ENCODE measurements at regions not wholly inside any gene's neighbourhood (a gene's known extent, or its start where the extent isn't known, plus 50 kb on each side); places are given as distances from the start of the nearest gene placed in this dataset.
A peak's percentile ranks its signal among the peaks of the same experiment; 100 is the strongest.
"Not testable (repeated sequence)": the region's sequence is repeated elsewhere in the genome, so short reads cannot be mapped to it uniquely, and the experiment has no call there.

DNA sequence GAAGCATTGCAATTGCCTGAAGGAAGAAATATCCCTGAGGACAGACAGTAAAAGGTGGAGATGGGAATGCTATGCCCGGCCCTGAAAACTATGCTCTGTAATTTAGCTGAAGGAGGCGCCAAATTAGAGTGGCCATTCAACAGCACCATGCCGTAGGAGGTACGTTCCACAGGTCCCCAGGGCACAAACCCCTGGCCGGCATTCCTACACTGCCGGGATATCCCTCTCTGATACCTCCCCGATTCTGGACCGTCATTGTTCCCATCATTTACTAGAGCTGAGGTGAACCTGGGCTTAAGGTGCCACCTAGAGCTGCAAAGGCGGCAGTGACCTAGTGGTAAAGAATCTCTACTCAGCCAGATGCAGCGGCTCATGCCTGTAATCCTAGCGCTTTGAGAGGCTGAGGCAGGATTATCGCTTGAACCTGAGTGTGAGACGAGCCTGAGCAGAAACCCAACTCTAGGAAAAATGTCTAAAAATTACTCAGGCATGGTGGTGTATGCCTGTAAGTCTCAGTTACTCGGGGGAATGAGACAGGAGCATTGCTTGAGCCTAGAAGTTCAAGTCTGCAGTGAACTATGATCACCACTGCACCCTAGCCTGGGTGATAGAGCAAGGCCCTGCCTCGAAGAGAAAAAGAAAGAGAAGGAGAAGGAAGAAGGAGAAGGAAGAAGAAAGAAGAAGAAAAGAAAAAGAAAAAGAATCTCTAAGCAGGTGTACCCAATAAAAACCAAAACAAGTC lies 53.0 kb upstream of the TNKS2 start:
- DNase-seq (ENCODE audit: low spot score, unreplicated experiment): peak; percentile 21
- peaks cover 6% of the 10 kb centered on the region for H3K9me3 Mint-ChIP-seq (ENCODE audit: low read depth)
- peaks cover 8% of the 10 kb centered on the region for H3K27me3 Mint-ChIP-seq
- peak; percentile 64 for TF ChIP-seq CTCF (IDR thresholded peaks at IDR 0.05; ENCODE audit: unreplicated experiment)
- no peak overlapping the region for H3K27ac Mint-ChIP-seq
- no peak overlapping the region for H3K4me3 Mint-ChIP-seq (ENCODE audit: low read depth)
- peaks cover 7% of the 10 kb centered on the region for H3K4me1 Mint-ChIP-seq (ENCODE audit: low read depth)
- no peaks in the 10 kb centered on the region for H3K36me3 Mint-ChIP-seq (ENCODE audit: insufficient read depth)

GRCh38 chr10:91743465-91743864 lies 54.8 kb upstream of the TNKS2 start:
- peaks cover 7% of the 10 kb centered on the region for H3K4me1 Mint-ChIP-seq (ENCODE audit: low read depth)
- H3K27me3 Mint-ChIP-seq: peaks cover 8% of the 10 kb centered on the region
- H3K36me3 Mint-ChIP-seq (ENCODE audit: insufficient read depth): no peaks in the 10 kb centered on the region

DNA sequence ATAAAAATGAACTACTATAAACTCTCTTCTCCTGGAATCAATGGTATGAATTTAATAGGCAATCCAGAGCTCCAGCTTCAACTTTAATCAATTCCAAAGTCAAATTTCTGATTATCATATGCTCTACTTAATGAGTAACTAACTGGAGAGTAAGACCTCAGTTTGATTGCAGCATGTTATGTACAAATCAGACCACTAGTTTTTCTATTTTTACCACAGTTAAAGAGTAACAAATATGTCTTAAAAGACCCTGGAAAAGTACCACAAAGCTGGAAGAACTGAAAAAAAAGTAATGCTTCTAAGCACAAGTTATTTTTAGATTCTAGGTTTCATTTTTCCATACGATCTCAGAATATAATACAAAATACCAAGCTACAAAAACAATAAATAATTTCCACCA lies 56.0 kb upstream of the TNKS2 start:
- H3K4me3 Mint-ChIP-seq (ENCODE audit: low read depth): no peak overlapping the region
- no peaks in the 10 kb centered on the region for H3K36me3 Mint-ChIP-seq (ENCODE audit: insufficient read depth)
- H3K9me3 Mint-ChIP-seq (ENCODE audit: low read depth): no peaks in the 10 kb centered on the region
- TF ChIP-seq CTCF (IDR thresholded peaks at IDR 0.05; ENCODE audit: unreplicated experiment): no peak
- DNase-seq (ENCODE audit: low spot score, unreplicated experiment): no peak
- no peak overlapping the region for H3K27ac Mint-ChIP-seq
- peaks cover 7% of the 10 kb centered on the region for H3K4me1 Mint-ChIP-seq (ENCODE audit: low read depth)
- H3K27me3 Mint-ChIP-seq: peaks cover 11% of the 10 kb centered on the region

More at GRCh38 chr10:91743465-91743864, 54.8 kb upstream of the TNKS2 start:
- Mint-ChIP-seq H3K9me3 (ENCODE audit: low read depth) (no peaks in the 10 kb centered on the region), H3K4me3 (ENCODE audit: low read depth) (no peak overlapping the region), H3K27ac (no peak overlapping the region)
- no peak for DNase-seq (ENCODE audit: low spot score, unreplicated experiment)
- TF ChIP-seq CTCF (IDR thresholded peaks at IDR 0.05; ENCODE audit: unreplicated experiment): no peak

- Mint-ChIP-seq H3K27ac (no peak overlapping the region), H3K9me3 (ENCODE audit: low read depth) (no peaks in the 10 kb centered on the region), H3K27me3 (peaks cover 19% of the 10 kb centered on the region)
These were observed 56.9 kb upstream of the TNKS2 start for GRCh38 chr10:91741356-91741755.

DNA sequence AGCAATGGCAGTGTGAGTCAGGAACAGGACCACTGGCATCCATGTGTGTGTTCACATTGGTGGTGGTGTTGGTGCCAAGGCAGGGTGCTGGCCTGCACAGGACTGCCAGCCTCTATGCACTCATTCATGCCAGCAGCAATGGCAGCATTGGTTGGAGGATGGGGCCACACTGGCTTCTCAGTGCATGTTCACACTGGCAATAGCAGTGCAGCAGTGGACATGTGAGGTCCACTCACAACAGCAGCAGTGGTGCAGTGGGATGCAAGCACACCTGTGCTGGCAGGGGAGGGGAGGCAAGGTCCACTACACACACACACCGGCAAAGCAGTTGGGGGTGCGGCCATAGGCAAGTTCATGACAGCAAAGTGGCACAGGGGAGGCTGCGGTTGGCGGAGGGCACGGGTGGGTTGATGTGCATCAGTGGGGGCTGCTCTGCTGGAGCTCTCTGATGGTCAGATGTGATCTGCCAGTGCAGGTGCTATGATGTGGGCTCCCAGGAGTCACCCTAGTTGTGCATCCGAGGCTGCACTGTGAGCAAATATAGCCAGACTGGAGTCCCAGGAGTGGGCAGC lies 57.8 kb upstream of the TNKS2 start:
- H3K27ac Mint-ChIP-seq: no peak overlapping the region
- DNase-seq (ENCODE audit: low spot score, unreplicated experiment): no peak
- TF ChIP-seq CTCF (IDR thresholded peaks at IDR 0.05; ENCODE audit: unreplicated experiment): no peak
- no peaks in the 10 kb centered on the region for H3K36me3 Mint-ChIP-seq (ENCODE audit: insufficient read depth)
- peaks cover 7% of the 10 kb centered on the region for H3K4me1 Mint-ChIP-seq (ENCODE audit: low read depth)
- H3K27me3 Mint-ChIP-seq: peaks cover 22% of the 10 kb centered on the region
- no peak overlapping the region for H3K4me3 Mint-ChIP-seq (ENCODE audit: low read depth)
- H3K9me3 Mint-ChIP-seq (ENCODE audit: low read depth): no peaks in the 10 kb centered on the region

More at GRCh38 chr10:91741356-91741755, 56.9 kb upstream of the TNKS2 start:
- no peak for DNase-seq (ENCODE audit: low spot score, unreplicated experiment)
- Mint-ChIP-seq H3K36me3 (ENCODE audit: insufficient read depth) (no peaks in the 10 kb centered on the region), H3K4me3 (ENCODE audit: low read depth) (no peak overlapping the region), H3K4me1 (ENCODE audit: low read depth) (peaks cover 7% of the 10 kb centered on the region)
- TF ChIP-seq CTCF (IDR thresholded peaks at IDR 0.05; ENCODE audit: unreplicated experiment): no peak

DNA sequence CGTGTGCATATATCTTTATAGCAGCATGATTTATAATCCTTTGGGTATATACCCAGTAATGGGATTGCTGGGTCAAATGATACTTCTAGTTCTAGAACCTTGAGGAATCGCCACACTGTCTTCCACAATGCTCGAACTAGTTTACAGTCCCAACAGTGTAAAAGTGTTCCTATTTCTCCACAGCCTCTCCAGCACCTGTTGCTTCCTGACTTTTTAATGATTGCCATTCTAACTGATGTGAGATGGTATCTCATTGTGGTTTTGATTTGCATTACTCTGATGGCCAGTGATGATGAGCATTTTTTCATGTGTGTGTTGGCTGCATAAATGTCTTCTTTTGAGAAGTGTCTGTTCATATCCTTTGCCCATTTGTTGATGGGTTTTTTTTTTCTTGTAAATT lies 66.0 kb upstream of the TNKS2 start:
- not testable (repeated sequence) for H3K4me1 Mint-ChIP-seq (ENCODE audit: low read depth); H3K9me3 Mint-ChIP-seq (ENCODE audit: low read depth); H3K27ac Mint-ChIP-seq; H3K4me3 Mint-ChIP-seq (ENCODE audit: low read depth); H3K36me3 Mint-ChIP-seq (ENCODE audit: insufficient read depth); DNase-seq (ENCODE audit: low spot score, unreplicated experiment)
- H3K27me3 Mint-ChIP-seq: peaks cover 19% of the 10 kb centered on the region

GRCh38 chr10:91729339-91729738 lies 68.9 kb upstream of the TNKS2 start:
- not testable (repeated sequence) for H3K4me1 Mint-ChIP-seq (ENCODE audit: low read depth); H3K27me3 Mint-ChIP-seq; H3K36me3 Mint-ChIP-seq (ENCODE audit: insufficient read depth); H3K4me3 Mint-ChIP-seq (ENCODE audit: low read depth); H3K27ac Mint-ChIP-seq; H3K9me3 Mint-ChIP-seq (ENCODE audit: low read depth); DNase-seq (ENCODE audit: low spot score, unreplicated experiment)

Measured in progenitor cell of endocrine pancreas (in vitro differentiated cells).